Body of pancreas (tissue), 4 donors: ENCODE measurements at regions not wholly inside any gene's neighbourhood (a gene's known extent, or its start where the extent isn't known, plus 50 kb on each side); places are given as distances from the start of the nearest gene placed in this dataset.
A peak's percentile ranks its signal among the peaks of the same experiment; 100 is the strongest.

Source experiments
- ATAC-seq: fragments of 150-250 bp; one replicate; pipeline ENCODE4 v1.9.1; 2016
- DNase-seq, 4 donors: peaks; one replicate each; pipeline ENCODE4 v3.0.0-alpha.2; 2019
- H3K27ac ChIP-seq, 4 donors: fragments of 200-600 bp; sonication (generic); 1 replicate in 3 of 4; 2 replicates in 1 of 4; pipeline versions ENCODE4 v1.5.1 to v1.6.1; 2016 to 2019; ENCODE audit warnings: mild to moderate bottlenecking in 1 of 4, mixed read lengths in 1 of 4, moderate library complexity in 1 of 4
- H3K27me3 ChIP-seq, 2 donors: fragments of 200-600 bp; sonication (generic); one replicate each; pipeline ENCODE4 v1.6.0; 2016; ENCODE audit warnings: mild to moderate bottlenecking in 1 of 2
- H3K36me3 ChIP-seq, 2 donors: fragments of 200-600 bp; sonication (generic); replicated peaks in 1 of 2; 2 replicates each; pipeline ENCODE4 v1.5.1; 2016; ENCODE audit warnings: low read depth in 2 of 2; ENCODE audit not compliant: insufficient read depth in 1 of 2
- H3K4me1 ChIP-seq: fragments of 200-600 bp; sonication (generic); one replicate; pipeline ENCODE4 v1.6.0; 2016
- H3K4me3 ChIP-seq, 2 donors: fragments of 200-600 bp; sonication (generic); 1 replicate in 1 of 2; 2 replicates in 1 of 2; pipeline ENCODE4 v1.5.1; 2016 to 2019
- H3K9me3 ChIP-seq, 3 donors: fragments of 200-600 bp; sonication (generic); 1 replicate in 2 of 3; 2 replicates in 1 of 3; pipeline ENCODE4 v1.5.1; 2016
- CTCF ChIP-seq, 7 experiments: fragments of 450-650 bp in 4 of 7; fragments of 200-600 bp in 3 of 7; sonication (generic) in 3 of 7; IDR thresholded peaks; one replicate each; pipeline ENCODE4 v1.5.1; 2016 to 2019; ENCODE audit warnings: antibody characterized with exemption in 7 of 7
- POLR2A ChIP-seq, 3 donors: fragments of 450-650 bp; IDR thresholded peaks; one replicate each; pipeline ENCODE4 v1.6.1; 2016; ENCODE audit warnings: antibody characterized with exemption in 3 of 3, mild to moderate bottlenecking in 2 of 3
- WGBS, 2 donors: methylation state at CpG; one replicate each; pipeline ENCODE4 v1.1.5; 2017; 5-methylcytosine and 5-hydroxymethylcytosine counted together
- intact Hi-C: fragments of 100-400 bp; cut with DNase I; formaldehyde crosslinking; loops from one replicate; pipeline ENCODE4 v1.15.1; 2023

GRCh38 chr22:42326801-42327200, 56.3 kb upstream of the TCF20 start:
- H3K27me3 ChIP-seq = no peaks in the 10 kb centered on the region
- H3K9me3 ChIP-seq = no peaks in the 10 kb centered on the region
- intact Hi-C loops = no loop called here
- no peak overlapping the region for H3K27ac ChIP-seq
- H3K4me1 ChIP-seq = no peaks in the 10 kb centered on the region
- no peak for DNase-seq
- H3K4me3 ChIP-seq = no peak overlapping the region
- no peak for ATAC-seq
- 69 to 90% methylated on average over 9 to 13 of the region's 13 CpGs for WGBS, 2 donors
- TF ChIP-seq POLR2A (IDR thresholded peaks at IDR 0.05) = no peak
- TF ChIP-seq CTCF (IDR thresholded peaks at IDR 0.05) = no peak
- H3K36me3 ChIP-seq = no peaks in the 10 kb centered on the region

- intact Hi-C loops = no loop called here
- no peak for TF ChIP-seq POLR2A (IDR thresholded peaks at IDR 0.05)
- no peak for TF ChIP-seq CTCF (IDR thresholded peaks at IDR 0.05)
- ATAC-seq (no peak), DNase-seq (no peak)
- Histone ChIP-seq H3K27me3 (no peaks in the 10 kb centered on the region), H3K36me3 (no peaks in the 10 kb centered on the region), H3K4me1 (no peaks in the 10 kb centered on the region), H3K27ac (no peak overlapping the region), H3K4me3 (no peak overlapping the region), H3K9me3 (no peaks in the 10 kb centered on the region)
- 73 to 90% methylated on average over 3 to 8 of the region's 8 CpGs for WGBS, 2 donors
Observed at GRCh38 chr22:42326301-42326700, 55.8 kb upstream of the TCF20 start.

- H3K4me3 ChIP-seq = no peak overlapping the region
- no peak overlapping the region for H3K27ac ChIP-seq
- H3K4me1 ChIP-seq = no peaks in the 10 kb centered on the region
- intact Hi-C loops = no loop called here
- TF ChIP-seq CTCF (IDR thresholded peaks at IDR 0.05) (no peak), POLR2A (IDR thresholded peaks at IDR 0.05) (no peak)
- ATAC-seq (peak; percentile 20), DNase-seq (no peak)
- H3K9me3 ChIP-seq = no peaks in the 10 kb centered on the region
- H3K36me3 ChIP-seq = no peaks in the 10 kb centered on the region
- no peaks in the 10 kb centered on the region for H3K27me3 ChIP-seq
- 54 to 57% methylated on average over 6 to 17 of the region's 17 CpGs for WGBS, 2 donors
Observed at GRCh38 chr22:42324990-42325710, 54.7 kb upstream of the TCF20 start.

- no peaks in the 10 kb centered on the region for H3K4me1 ChIP-seq
- no peak overlapping the region for H3K27ac ChIP-seq
- 78 to 83% methylated on average over 5 of the region's 5 CpGs for WGBS, 2 donors
- no peaks in the 10 kb centered on the region for H3K9me3 ChIP-seq
- DNase-seq = no peak
- ATAC-seq = no peak
- no peak for TF ChIP-seq POLR2A (IDR thresholded peaks at IDR 0.05)
- TF ChIP-seq CTCF (IDR thresholded peaks at IDR 0.05) = no peak
- no peaks in the 10 kb centered on the region for H3K36me3 ChIP-seq
- intact Hi-C loops = no loop called here
- no peaks in the 10 kb centered on the region for H3K27me3 ChIP-seq
- no peak overlapping the region for H3K4me3 ChIP-seq
Observed at GRCh38 chr22:42324566-42324965, 54.1 kb upstream of the TCF20 start.

- Histone ChIP-seq H3K27ac (no peak overlapping the region), H3K36me3 (no peaks in the 10 kb centered on the region), H3K4me1 (no peaks in the 10 kb centered on the region), H3K4me3 (no peak overlapping the region), H3K9me3 (no peaks in the 10 kb centered on the region), H3K27me3 (no peaks in the 10 kb centered on the region)
- WGBS, 2 donors = 42 to 66% methylated on average over 2 of the region's 2 CpGs
- intact Hi-C loops = no loop called here
- ATAC-seq = no peak
- TF ChIP-seq CTCF (IDR thresholded peaks at IDR 0.05) (no peak), POLR2A (IDR thresholded peaks at IDR 0.05) (no peak)
- no peak for DNase-seq
Observed at GRCh38 chr22:42323971-42324370, 53.5 kb upstream of the TCF20 start.
